Keratinocyte (primary cell): ENCODE measurements at regions not wholly inside any gene's neighbourhood (a gene's known extent, or its start where the extent isn't known, plus 50 kb on each side); places are given as distances from the start of the nearest gene placed in this dataset.

Experiments
- CTCF ChIP-seq, 3 experiments: IDR thresholded peaks in 1 of 3; conservative IDR thresholded peaks in 1 of 3; optimal IDR thresholded peaks in 1 of 3; 2 replicates in 2 of 3; 3 replicates in 1 of 3; pipeline versions ENCODE3 to v1.5.1; 2011; ENCODE audit warnings: low read length in 3 of 3, mild to moderate bottlenecking in 3 of 3, moderate library complexity in 2 of 3, control low read depth in 1 of 3, inconsistent platforms in 1 of 3; ENCODE audit not compliant: insufficient read depth in 2 of 3; ENCODE audit errors: extremely low read depth in 1 of 3
- EZH2 ChIP-seq: IDR thresholded peaks from one replicate; pipeline ENCODE4 v1.6.1; 2012; ENCODE audit warnings: inconsistent platforms, mild to moderate bottlenecking, low read length, moderate library complexity

GRCh38 chr4:38563707-38564495 is 100.1 kb upstream of the KLF3 start:
- TF ChIP-seq CTCF (optimal IDR thresholded peaks at IDR 0.05 in 1 of 3, IDR thresholded peaks at IDR 0.05 in 1 of 3, conservative IDR thresholded peaks at IDR 0.05 in 1 of 3; ENCODE audit: extremely low read depth in 1 of 3, insufficient read depth in 2 of 3, low read length in 3 of 3) (no peak), EZH2 (no peak)
